Prostate gland (tissue), 2 donors: ENCODE measurements at regions not wholly inside any gene's neighbourhood (a gene's known extent, or its start where the extent isn't known, plus 50 kb on each side); places are given as distances from the start of the nearest gene placed in this dataset.

ENCODE experiments used
- CTCF ChIP-seq, 4 experiments: fragments of 200-600 bp in 2 of 4; fragments of 450-650 bp in 2 of 4; sonication (generic) in 2 of 4; IDR thresholded peaks; 1 replicate in 3 of 4; 2 replicates in 1 of 4; pipeline ENCODE4 v1.5.1; 2016 to 2019; ENCODE audit warnings: antibody characterized with exemption in 4 of 4, mild to moderate bottlenecking in 2 of 4, moderate library complexity in 2 of 4
- POLR2A ChIP-seq: fragments of 450-650 bp; IDR thresholded peaks from one replicate; pipeline ENCODE4 v1.6.1; 2016; ENCODE audit warnings: antibody characterized with exemption, mild to moderate bottlenecking
- POLR2AphosphoS5 ChIP-seq: sonication (generic); formaldehyde crosslinking; IDR thresholded peaks from one replicate; pipeline ENCODE4 v1.6.1; 2017; ENCODE audit warnings: antibody characterized with exemption

GRCh38 chr6:114543696-114544095 is 200.9 kb upstream of the HS3ST5 start:
- TF ChIP-seq CTCF (IDR thresholded peaks at IDR 0.05) (no peak), POLR2A (no peak), POLR2AphosphoS5 (no peak)
